Kidney (tissue), 13 donors: ENCODE measurements at regions not wholly inside any gene's neighbourhood (a gene's known extent, or its start where the extent isn't known, plus 50 kb on each side); places are given as distances from the start of the nearest gene placed in this dataset.
"Not testable (repeated sequence)": the region's sequence is repeated elsewhere in the genome, so short reads cannot be mapped to it uniquely, and the experiment has no call there.

Experiments
- DNase-seq, 5 donors: peaks; one replicate each; pipeline ENCODE4 v3.0.0-alpha.2; 2013 to 2020
- FAIRE-seq: peaks from 2 replicates; lab custom pipeline; 2012; peaks lifted over from hg19 to GRCh38; lab: Jason Lieb, UNC
- H3K27ac ChIP-seq, 2 donors: one replicate each; pipeline ENCODE4 v1.7.0; 2013; ENCODE audit warnings: low read depth in 2 of 2, low read length in 2 of 2, inconsistent platforms in 1 of 2
- H3K27me3 ChIP-seq: one replicate; pipeline ENCODE4 v1.7.1; 2013; ENCODE audit warnings: low read length, inconsistent platforms; ENCODE audit not compliant: control insufficient read depth, insufficient read depth
- H3K36me3 ChIP-seq, 3 donors: one replicate each; pipeline versions ENCODE4 v1.7.0 to v1.7.1; 2013; ENCODE audit warnings: low read length in 3 of 3, control low read depth in 1 of 3, inconsistent platforms in 1 of 3; ENCODE audit not compliant: insufficient read depth in 3 of 3, control insufficient read depth in 2 of 3
- H3K4me1 ChIP-seq, 3 donors: one replicate each; pipeline versions ENCODE4 v1.7.0 to v1.7.1; 2013; ENCODE audit warnings: low read length in 3 of 3, inconsistent platforms in 1 of 3, low read depth in 1 of 3; ENCODE audit not compliant: control insufficient read depth in 2 of 3, insufficient read depth in 2 of 3
- H3K4me3 ChIP-seq, 3 donors: one replicate each; pipeline versions ENCODE4 v1.7.0 to v1.8.1; 2013; ENCODE audit warnings: low read length in 3 of 3, control low read depth in 1 of 3, inconsistent platforms in 1 of 3
- H3K9ac ChIP-seq, 3 donors: one replicate each; pipeline versions ENCODE4 v1.7.0 to v1.7.1; 2013; ENCODE audit warnings: low read length in 3 of 3, control low read depth in 1 of 3, inconsistent platforms in 1 of 3
- H3K9me3 ChIP-seq, 3 donors: one replicate each; pipeline versions ENCODE4 v1.7.0 to v1.7.1; 2013; ENCODE audit warnings: low read length in 3 of 3, control low read depth in 1 of 3, inconsistent platforms in 1 of 3; ENCODE audit not compliant: control insufficient read depth in 2 of 3, insufficient read depth in 1 of 3
- intact Hi-C: fragments of 100-400 bp; cut with DNase I; formaldehyde crosslinking; loops from one replicate; pipeline ENCODE4 v1.11.1; 2022
- TF ChIP-seq, protein P1 (sequence below): IDR thresholded peaks from 3 replicates; pipeline ENCODE4 v1.5.1; 2012; ENCODE audit warnings: mild to moderate bottlenecking, moderate library complexity, borderline replicate concordance; ENCODE audit not compliant: insufficient read depth; ENCODE audit errors: extremely low read depth
- donor health status: control.
- donor health status: control.
- donor health status: control.
- donor health status: control.
- donor health status: control.
- donor health status: DM: yes; HTN: yes; CAD: no.
- donor health status: Normal renal cell carcinoma (clear cell type).

DNA sequence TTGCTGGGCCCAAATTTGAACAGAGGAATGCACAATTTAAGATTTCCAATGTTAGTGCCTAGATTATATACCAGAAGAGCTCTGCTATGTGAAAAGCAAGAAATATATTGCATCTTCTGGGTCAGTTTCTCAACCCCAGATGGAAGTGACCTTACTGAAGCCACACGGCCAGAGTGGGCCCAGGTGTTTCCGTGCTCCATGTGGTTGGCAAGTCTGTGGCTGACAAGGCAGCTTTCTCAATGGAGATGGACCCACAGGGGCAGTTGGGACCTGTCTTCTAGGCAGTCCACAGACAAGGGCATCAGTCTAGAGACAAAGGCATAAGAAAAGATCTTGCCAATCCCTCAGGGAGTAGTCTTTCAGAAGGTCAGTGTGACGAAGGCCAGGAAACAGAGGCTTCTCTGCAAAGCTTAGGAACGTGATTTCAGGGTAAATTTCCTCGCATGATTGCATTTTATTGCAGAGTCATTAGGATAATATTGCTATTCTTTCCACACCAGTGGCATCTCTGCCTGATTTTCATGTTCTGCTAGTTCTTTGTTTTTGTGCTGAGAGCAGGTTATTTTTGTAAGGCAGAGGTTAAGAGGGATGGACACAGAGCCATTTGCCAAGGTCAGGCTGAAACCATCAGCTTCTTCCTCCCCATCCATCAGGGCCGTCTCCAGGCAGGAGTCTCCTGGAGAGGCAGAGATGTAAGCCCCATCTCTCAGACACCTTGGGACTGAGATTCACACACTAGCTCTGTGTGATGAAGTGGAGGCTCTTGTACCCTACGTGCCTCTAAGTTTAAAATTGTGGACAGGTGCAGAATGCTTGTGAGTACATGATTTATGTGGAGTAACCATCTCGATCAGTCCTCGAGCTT, 202.1 kb downstream of the ANKRD30B start:
- no peak for FAIRE-seq
- DNase-seq, result peak in 2 of 5 donors; percentile 59 to 73

DNA sequence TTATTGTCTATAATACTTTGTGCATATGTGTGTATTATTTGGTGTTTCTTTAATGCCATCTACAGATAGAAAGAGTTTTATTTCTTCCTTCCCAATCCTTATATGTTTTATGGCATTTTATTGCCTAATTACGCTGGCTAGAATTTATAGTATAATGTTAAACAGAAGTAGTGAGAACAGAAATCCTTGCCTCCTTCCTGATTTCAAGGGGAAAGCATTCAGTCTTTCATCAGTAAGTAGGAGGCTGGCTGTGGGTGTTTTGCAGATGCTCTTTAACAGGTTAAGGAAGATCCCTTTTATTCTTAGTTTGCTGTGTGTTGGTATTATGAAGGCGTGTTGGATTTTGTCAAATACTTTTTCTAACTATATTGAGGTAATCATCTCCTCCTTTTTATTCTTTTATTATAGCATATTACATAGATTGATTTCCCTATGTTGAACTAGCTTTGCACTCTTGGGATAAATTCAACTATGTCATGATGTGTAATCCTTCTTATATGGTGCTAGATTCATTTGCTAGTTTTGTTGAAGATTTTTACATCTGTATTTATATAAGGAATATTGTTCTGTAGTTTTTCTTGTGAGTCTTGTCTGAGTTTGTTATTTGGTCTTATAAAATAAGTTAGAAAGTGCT, 204.6 kb downstream of the ANKRD30B start:
- H3K36me3 ChIP-seq, H3K4me3 ChIP-seq, H3K27me3 ChIP-seq, DNase-seq, FAIRE-seq, intact Hi-C loops, H3K9me3 ChIP-seq, H3K4me1 ChIP-seq, H3K27ac ChIP-seq, H3K9ac ChIP-seq: not testable (repeated sequence)

More for the DNA sequence above, 202.1 kb downstream of the ANKRD30B start:
- no peaks in the 10 kb centered on the region for H3K36me3 ChIP-seq
- no peak overlapping the region for H3K9ac ChIP-seq
- intact Hi-C loops, result no loop called here
- H3K4me3 ChIP-seq, result no peak overlapping the region
- H3K27ac ChIP-seq, result no peak overlapping the region
- TF ChIP-seq, protein P1, sequence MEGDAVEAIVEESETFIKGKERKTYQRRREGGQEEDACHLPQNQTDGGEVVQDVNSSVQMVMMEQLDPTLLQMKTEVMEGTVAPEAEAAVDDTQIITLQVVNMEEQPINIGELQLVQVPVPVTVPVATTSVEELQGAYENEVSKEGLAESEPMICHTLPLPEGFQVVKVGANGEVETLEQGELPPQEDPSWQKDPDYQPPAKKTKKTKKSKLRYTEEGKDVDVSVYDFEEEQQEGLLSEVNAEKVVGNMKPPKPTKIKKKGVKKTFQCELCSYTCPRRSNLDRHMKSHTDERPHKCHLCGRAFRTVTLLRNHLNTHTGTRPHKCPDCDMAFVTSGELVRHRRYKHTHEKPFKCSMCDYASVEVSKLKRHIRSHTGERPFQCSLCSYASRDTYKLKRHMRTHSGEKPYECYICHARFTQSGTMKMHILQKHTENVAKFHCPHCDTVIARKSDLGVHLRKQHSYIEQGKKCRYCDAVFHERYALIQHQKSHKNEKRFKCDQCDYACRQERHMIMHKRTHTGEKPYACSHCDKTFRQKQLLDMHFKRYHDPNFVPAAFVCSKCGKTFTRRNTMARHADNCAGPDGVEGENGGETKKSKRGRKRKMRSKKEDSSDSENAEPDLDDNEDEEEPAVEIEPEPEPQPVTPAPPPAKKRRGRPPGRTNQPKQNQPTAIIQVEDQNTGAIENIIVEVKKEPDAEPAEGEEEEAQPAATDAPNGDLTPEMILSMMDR, result no peak
- no peaks in the 10 kb centered on the region for H3K27me3 ChIP-seq
- no peaks in the 10 kb centered on the region for H3K4me1 ChIP-seq
- H3K9me3 ChIP-seq, result no peaks in the 10 kb centered on the region

DNA sequence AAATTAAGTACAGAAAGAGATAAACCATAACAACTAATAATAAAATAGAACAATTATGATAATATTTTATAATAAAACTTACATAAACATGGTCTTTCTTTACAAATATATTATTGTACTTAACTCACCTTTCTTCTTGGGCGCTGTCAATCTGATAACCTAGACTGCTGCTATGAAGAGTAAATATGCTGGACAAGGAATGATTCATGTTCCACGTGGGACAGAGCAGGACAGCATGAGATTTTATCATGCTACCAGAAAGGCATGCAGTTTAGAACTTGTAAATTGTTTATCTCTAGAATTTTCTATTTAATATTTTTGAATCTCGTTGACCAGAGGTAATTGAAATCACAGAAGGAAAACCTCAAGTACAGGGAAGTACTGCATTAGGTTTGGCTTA, 210.7 kb downstream of the ANKRD30B start:
- no peak for FAIRE-seq
- intact Hi-C loops, result no loop called here

DNA sequence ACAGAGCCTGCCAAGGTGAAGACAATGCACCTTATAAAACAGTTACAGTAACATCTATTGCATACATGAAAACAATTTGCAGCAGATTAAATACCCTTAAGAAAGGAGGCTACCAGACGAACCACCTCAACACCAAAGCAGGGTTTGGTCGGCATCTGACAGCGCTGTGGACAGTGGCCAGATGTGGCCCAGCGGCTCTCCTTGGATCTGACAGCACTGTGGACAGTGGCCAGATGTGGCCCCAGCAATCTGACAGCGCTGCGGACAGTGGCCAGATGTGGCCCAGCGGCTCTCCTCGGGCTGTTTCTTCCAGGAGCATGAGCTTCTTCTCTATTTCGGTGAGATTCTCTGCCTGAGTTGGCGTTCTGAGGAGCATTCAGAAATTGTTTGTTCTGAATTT, 211.6 kb downstream of the ANKRD30B start:
- Histone ChIP-seq H3K9ac (no peak overlapping the region), H3K4me1 (no peaks in the 10 kb centered on the region), H3K27me3 (no peaks in the 10 kb centered on the region), H3K27ac (no peak overlapping the region), H3K4me3 (no peak overlapping the region), H3K9me3 (no peaks in the 10 kb centered on the region), H3K36me3 (no peaks in the 10 kb centered on the region)
- DNase-seq, result no peak
- FAIRE-seq, result no peak
- intact Hi-C loops, result no loop called here
- TF ChIP-seq, protein P1, result no peak

More for the DNA sequence above, 210.7 kb downstream of the ANKRD30B start:
- Histone ChIP-seq H3K4me3 (no peak overlapping the region), H3K36me3 (no peaks in the 10 kb centered on the region), H3K27ac (no peak overlapping the region), H3K4me1 (no peaks in the 10 kb centered on the region), H3K9ac (no peak overlapping the region), H3K9me3 (no peaks in the 10 kb centered on the region), H3K27me3 (no peaks in the 10 kb centered on the region)
- no peak for DNase-seq
- TF ChIP-seq, protein P1, result no peak
